Caco-2 (cell line): ENCODE measurements at regions not wholly inside any gene's neighbourhood (a gene's known extent, or its start where the extent isn't known, plus 50 kb on each side); places are given as distances from the start of the nearest gene placed in this dataset.

Experiments used
- BruUV-seq: library from RNA; stranded (reverse); fragments of 400-500 nt; replicated peaks from 2 replicates; lab custom pipeline; 2021; lab: Mats Ljungman, UMichigan
- CTCF ChIA-PET: fragments of 300-600 bp; sonication (Branson Sonifier 250); formaldehyde crosslinking; loops from one replicate; lab custom pipeline; 2022; ENCODE audit warnings: antibody characterized with exemption; lab: Charles Lee
- POLR2A ChIA-PET: fragments of 300-600 bp; sonication (Branson Sonifier 250); formaldehyde crosslinking; loops from one replicate; lab custom pipeline; 2022; ENCODE audit warnings: antibody characterized with exemption; lab: Charles Lee
- DNase-seq, 2 experiments: peaks; one replicate each; pipeline versions ENCODE4 v3.0.0 to v3.0.0-alpha.2; 2020 to 2022
- H3K27me3 ChIP-seq: replicated peaks from 2 replicates; pipeline ENCODE4 v1.6.0; 2011; ENCODE audit warnings: low read length; ENCODE audit not compliant: control insufficient read depth, insufficient read depth
- H3K36me3 ChIP-seq: 2 replicates; pipeline ENCODE4 v1.5.1; 2011; ENCODE audit warnings: low read length; ENCODE audit not compliant: control insufficient read depth, insufficient read depth
- H3K4me1 ChIP-seq: fragments of 250-450 bp; sonication (Bioruptor Pico); 2 replicates; pipeline ENCODE4 v1.5.1; 2020; ENCODE audit warnings: mild to moderate bottlenecking
- H3K4me3 ChIP-seq: 2 replicates; pipeline ENCODE4 v1.5.1; 2011; ENCODE audit warnings: low read depth, mild to moderate bottlenecking, control low read depth, low read length
- H3K9me3 ChIP-seq: fragments of 250-450 bp; sonication (Bioruptor Pico); 2 replicates; pipeline ENCODE4 v1.5.1; 2020; ENCODE audit warnings: mild to moderate bottlenecking, moderate library complexity
- H3K27ac Mint-ChIP-seq: one replicate; pipeline ENCODE4 v1.8.0; 2022; ENCODE audit warnings: mixed read lengths; ENCODE audit not compliant: unreplicated experiment
- H3K27me3 Mint-ChIP-seq: one replicate; pipeline ENCODE4 v1.8.0; 2022; ENCODE audit warnings: mixed read lengths; ENCODE audit not compliant: insufficient read depth, unreplicated experiment
- H3K36me3 Mint-ChIP-seq: one replicate; pipeline ENCODE4 v1.8.0; 2022; ENCODE audit warnings: mild to moderate bottlenecking, mixed read lengths; ENCODE audit not compliant: insufficient read depth, unreplicated experiment
- H3K4me1 Mint-ChIP-seq: one replicate; pipeline ENCODE4 v1.8.0; 2022; ENCODE audit warnings: low read depth, mixed read lengths; ENCODE audit not compliant: unreplicated experiment
- H3K4me3 Mint-ChIP-seq: one replicate; pipeline ENCODE4 v1.8.0; 2022; ENCODE audit warnings: mild to moderate bottlenecking, moderate library complexity, mixed read lengths; ENCODE audit not compliant: unreplicated experiment
- H3K9me3 Mint-ChIP-seq: one replicate; pipeline ENCODE4 v1.8.0; 2022; ENCODE audit warnings: mixed read lengths; ENCODE audit not compliant: unreplicated experiment
- CTCF ChIP-seq, 2 experiments: fragments of 200-600 bp in 1 of 2; IDR thresholded peaks; 1 replicate in 1 of 2; 2 replicates in 1 of 2; pipeline versions ENCODE4 v1.5.1 to v1.8.0; 2011 to 2022; ENCODE audit warnings: antibody characterized with exemption in 1 of 2, control low read depth in 1 of 2, inconsistent platforms in 1 of 2, low read depth in 1 of 2, low read length in 1 of 2, mild to moderate bottlenecking in 1 of 2, moderate library complexity in 1 of 2; ENCODE audit not compliant: insufficient read depth in 1 of 2, severe bottlenecking in 1 of 2, unreplicated experiment in 1 of 2
- intact Hi-C: fragments of 100-400 bp; cut with micrococcal nuclease; formaldehyde crosslinking; loops from one replicate; pipeline ENCODE4 v1.10.0; 2022; ENCODE audit not compliant: unreplicated experiment

- Histone ChIP-seq H3K27me3 (no peaks in the 10 kb centered on the region), H3K9me3 (no peaks in the 10 kb centered on the region), H3K4me3 (no peak overlapping the region), H3K4me1 (no peaks in the 10 kb centered on the region), H3K36me3 (no peaks in the 10 kb centered on the region)
- Mint-ChIP-seq H3K9me3 (no peaks in the 10 kb centered on the region), H3K27ac (no peak overlapping the region), H3K27me3 (no peaks in the 10 kb centered on the region), H3K36me3 (no peaks in the 10 kb centered on the region), H3K4me1 (no peaks in the 10 kb centered on the region), H3K4me3 (no peak overlapping the region)
- intact Hi-C loops = no loop called here
- TF ChIP-seq CTCF (IDR thresholded peaks at IDR 0.05; ENCODE audit: insufficient read depth in 1 of 2, low read depth in 1 of 2, low read length in 1 of 2, severe bottlenecking in 1 of 2, unreplicated experiment in 1 of 2) = no peak
- DNase-seq = no peak
- ChIA-PET CTCF (no interaction called here), POLR2A (no interaction called here)
- BruUV-seq = no TSS peak
Measured at GRCh38 chr13:54836273-54836672, 1807.7 kb downstream of the OLFM4 start.

GRCh38 chr13:54841682-54842081 lies 1813.1 kb downstream of the OLFM4 start:
- Histone ChIP-seq H3K4me1 (no peaks in the 10 kb centered on the region), H3K4me3 (no peak overlapping the region), H3K36me3 (no peaks in the 10 kb centered on the region), H3K9me3 (no peaks in the 10 kb centered on the region), H3K27me3 (no peaks in the 10 kb centered on the region)
- no peaks in the 10 kb centered on the region for H3K36me3 Mint-ChIP-seq
- no peak overlapping the region for H3K4me3 Mint-ChIP-seq
- no peak for TF ChIP-seq CTCF (IDR thresholded peaks at IDR 0.05; ENCODE audit: insufficient read depth in 1 of 2, low read depth in 1 of 2, low read length in 1 of 2, severe bottlenecking in 1 of 2, unreplicated experiment in 1 of 2)
- no TSS peak for BruUV-seq
- H3K27ac Mint-ChIP-seq = no peak overlapping the region
- H3K27me3 Mint-ChIP-seq = no peaks in the 10 kb centered on the region
- CTCF ChIA-PET = no interaction called here
- intact Hi-C loops = no loop called here
- POLR2A ChIA-PET = no interaction called here
- no peak for DNase-seq
- no peaks in the 10 kb centered on the region for H3K4me1 Mint-ChIP-seq
- no peaks in the 10 kb centered on the region for H3K9me3 Mint-ChIP-seq

GRCh38 chr13:54845351-54845965 lies 1816.8 kb downstream of the OLFM4 start:
- ChIA-PET CTCF (no interaction called here), POLR2A (no interaction called here)
- BruUV-seq = no TSS peak
- Histone ChIP-seq H3K4me3 (no peak overlapping the region), H3K27me3 (no peaks in the 10 kb centered on the region), H3K36me3 (no peaks in the 10 kb centered on the region), H3K9me3 (no peaks in the 10 kb centered on the region), H3K4me1 (no peaks in the 10 kb centered on the region)
- TF ChIP-seq CTCF (IDR thresholded peaks at IDR 0.05; ENCODE audit: insufficient read depth in 1 of 2, low read depth in 1 of 2, low read length in 1 of 2, severe bottlenecking in 1 of 2, unreplicated experiment in 1 of 2) = no peak
- Mint-ChIP-seq H3K27me3 (peaks cover 3% of the 10 kb centered on the region), H3K27ac (no peak overlapping the region), H3K36me3 (no peaks in the 10 kb centered on the region), H3K4me1 (no peaks in the 10 kb centered on the region), H3K9me3 (no peaks in the 10 kb centered on the region), H3K4me3 (no peak overlapping the region)
- no peak for DNase-seq
- intact Hi-C loops = no loop called here
